Left lung (tissue), 4 donors: ENCODE measurements at regions not wholly inside any gene's neighbourhood (a gene's known extent, or its start where the extent isn't known, plus 50 kb on each side); places are given as distances from the start of the nearest gene placed in this dataset.

ENCODE experiments used
- ATAC-seq: fragments of 200-7000 bp; cut with Tn5 transposase; one replicate; pipeline ENCODE4 v1.9.1; 2020; ENCODE audit warnings: moderate library complexity
- DNase-seq, 4 donors: peaks; one replicate each; pipeline ENCODE4 v3.0.0-alpha.2; 2013 to 2020
- H3K27ac ChIP-seq, 2 donors: fragments of 200-600 bp; sonication (generic) in 1 of 2; one replicate each; pipeline versions ENCODE4 v1.5.0 to v1.8.0; 2020 to 2021
- H3K27me3 ChIP-seq, 2 donors: fragments of 200-600 bp; sonication (generic) in 1 of 2; one replicate each; pipeline versions ENCODE4 v1.5.0 to v1.8.0; 2020 to 2021
- H3K36me3 ChIP-seq, 2 donors: fragments of 200-600 bp; sonication (generic) in 1 of 2; one replicate each; pipeline versions ENCODE4 v1.5.0 to v1.8.0; 2020 to 2021
- H3K4me1 ChIP-seq, 2 donors: fragments of 200-600 bp; one replicate each; pipeline ENCODE4 v1.8.0; 2021
- H3K4me3 ChIP-seq, 2 donors: fragments of 200-600 bp; sonication (generic) in 1 of 2; one replicate each; pipeline versions ENCODE4 v1.5.0 to v1.8.0; 2020 to 2021; ENCODE audit warnings: mild to moderate bottlenecking in 1 of 2
- H3K9me3 ChIP-seq, 2 donors: fragments of 200-600 bp; sonication (generic) in 1 of 2; one replicate each; pipeline versions ENCODE4 v1.5.0 to v1.8.0; 2020 to 2021
- CTCF ChIP-seq, 2 donors: fragments of 200-600 bp; sonication (generic) in 1 of 2; IDR thresholded peaks; one replicate each; pipeline versions ENCODE4 v1.5.0 to v1.8.0; 2021; ENCODE audit warnings: antibody characterized with exemption in 2 of 2
- intact Hi-C, 2 donors: fragments of 100-400 bp; cut with DNase I; formaldehyde crosslinking; loops; one replicate each; pipeline versions ENCODE4 v1.11.2 to v1.14.2; 2022
- donor health status: DM: no; HTN: yes; CAD: no.
- donor health status: DM: no; HTN: no; CAD: no.

GRCh38 chr5:133831491-133832224, 136.8 kb downstream of the C5orf15 start:
- no peak overlapping the region for H3K4me3 ChIP-seq
- H3K36me3 ChIP-seq = no peaks in the 10 kb centered on the region
- DNase-seq = no peak
- TF ChIP-seq CTCF (IDR thresholded peaks at IDR 0.05) = no peak
- intact Hi-C loops = no loop called here
- H3K27me3 ChIP-seq = no peaks in the 10 kb centered on the region
- no peak for ATAC-seq
- H3K9me3 ChIP-seq = peaks cover 0 to 4% of the 10 kb centered on the region in 2 donors
- no peak overlapping the region for H3K27ac ChIP-seq
- no peaks in the 10 kb centered on the region for H3K4me1 ChIP-seq

GRCh38 chr5:133830911-133831310, 137.5 kb downstream of the C5orf15 start:
- Histone ChIP-seq H3K27me3 (no peaks in the 10 kb centered on the region), H3K4me3 (no peak overlapping the region), H3K4me1 (no peaks in the 10 kb centered on the region), H3K9me3 (peaks cover 0 to 4% of the 10 kb centered on the region in 2 donors), H3K27ac (no peak overlapping the region), H3K36me3 (no peaks in the 10 kb centered on the region)
- no peak for TF ChIP-seq CTCF (IDR thresholded peaks at IDR 0.05)
- DNase-seq (no peak), ATAC-seq (no peak)
- intact Hi-C loops = no loop called here

GRCh38 chr5:133830281-133830680, 138.1 kb downstream of the C5orf15 start:
- intact Hi-C loops = no loop called here
- no peak for ATAC-seq
- no peaks in the 10 kb centered on the region for H3K4me1 ChIP-seq

GRCh38 chr5:133829786-133830185, 138.6 kb downstream of the C5orf15 start:
- no peak for DNase-seq
- no peak overlapping the region for H3K27ac ChIP-seq
- H3K4me3 ChIP-seq = no peak overlapping the region
- H3K9me3 ChIP-seq = no peaks in the 10 kb centered on the region
- TF ChIP-seq CTCF (IDR thresholded peaks at IDR 0.05) = no peak
- H3K36me3 ChIP-seq = no peaks in the 10 kb centered on the region
- intact Hi-C loops = no loop called here
- no peaks in the 10 kb centered on the region for H3K4me1 ChIP-seq
- ATAC-seq = no peak
- no peaks in the 10 kb centered on the region for H3K27me3 ChIP-seq

More at GRCh38 chr5:133830281-133830680, 138.1 kb downstream of the C5orf15 start:
- H3K27me3 ChIP-seq = no peaks in the 10 kb centered on the region
- no peak overlapping the region for H3K27ac ChIP-seq
- no peak overlapping the region for H3K4me3 ChIP-seq
- DNase-seq = no peak
- no peaks in the 10 kb centered on the region for H3K36me3 ChIP-seq
- H3K9me3 ChIP-seq = peaks cover 0 to under 1% of the 10 kb centered on the region in 2 donors
- TF ChIP-seq CTCF (IDR thresholded peaks at IDR 0.05) = no peak

GRCh38 chr5:133828722-133829121, 139.7 kb downstream of the C5orf15 start:
- no peak for TF ChIP-seq CTCF (IDR thresholded peaks at IDR 0.05)
- H3K4me3 ChIP-seq = no peak overlapping the region
- intact Hi-C loops = no loop called here
- no peak overlapping the region for H3K27ac ChIP-seq
- H3K4me1 ChIP-seq = no peaks in the 10 kb centered on the region
- no peaks in the 10 kb centered on the region for H3K36me3 ChIP-seq
- no peaks in the 10 kb centered on the region for H3K9me3 ChIP-seq
- ATAC-seq = no peak
- DNase-seq = no peak
- H3K27me3 ChIP-seq = no peaks in the 10 kb centered on the region
